ENCODE measurements at regions not wholly inside any gene's neighbourhood (a gene's known extent, or its start where the extent isn't known, plus 50 kb on each side); places are given as distances from the start of the nearest gene placed in this dataset.

DNA sequence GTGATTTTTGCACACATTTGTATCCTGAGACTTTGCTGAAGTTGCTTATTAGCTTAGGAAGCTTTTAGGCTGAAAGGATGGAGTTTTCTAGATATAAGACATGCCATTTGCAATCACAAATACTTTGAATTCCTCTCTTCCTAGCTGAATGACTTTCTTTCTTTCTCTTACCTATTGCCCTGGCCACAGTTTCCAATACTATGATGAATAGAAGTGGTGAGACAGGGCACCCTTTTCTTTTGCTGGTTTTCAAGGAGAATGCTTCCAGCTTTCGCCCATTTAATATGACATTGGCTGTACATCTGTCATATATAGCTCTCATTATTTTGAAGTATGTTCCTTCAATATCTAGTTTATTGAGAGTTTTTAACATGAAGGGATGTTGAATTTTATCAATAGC lies 409.6 kb upstream of the EPHA7 start:
- TF ChIP-seq EP300 (IDR thresholded peaks at IDR 0.05; ENCODE audit: borderline replicate concordance in 1 of 2, low read depth in 1 of 2, low read length in 1 of 2) (no peak), POLR2AphosphoS5 (IDR thresholded peaks at IDR 0.05; ENCODE audit: low read depth, low read length) (no peak), CTCF (IDR thresholded peaks at IDR 0.05) (no peak), CHD2 (IDR thresholded peaks at IDR 0.05; ENCODE audit: low read length, partially characterized antibody) (no peak), SIN3A (IDR thresholded peaks at IDR 0.05; ENCODE audit: borderline replicate concordance, low read depth, low read length) (no peak), RFX5 (IDR thresholded peaks at IDR 0.05; ENCODE audit: low read length) (no peak)
- TF ChIP-seq, protein P1, sequence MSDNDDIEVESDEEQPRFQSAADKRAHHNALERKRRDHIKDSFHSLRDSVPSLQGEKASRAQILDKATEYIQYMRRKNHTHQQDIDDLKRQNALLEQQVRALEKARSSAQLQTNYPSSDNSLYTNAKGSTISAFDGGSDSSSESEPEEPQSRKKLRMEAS (IDR thresholded peaks at IDR 0.05; ENCODE audit: low read depth), result no peak
- TF ChIP-seq, protein P2, sequence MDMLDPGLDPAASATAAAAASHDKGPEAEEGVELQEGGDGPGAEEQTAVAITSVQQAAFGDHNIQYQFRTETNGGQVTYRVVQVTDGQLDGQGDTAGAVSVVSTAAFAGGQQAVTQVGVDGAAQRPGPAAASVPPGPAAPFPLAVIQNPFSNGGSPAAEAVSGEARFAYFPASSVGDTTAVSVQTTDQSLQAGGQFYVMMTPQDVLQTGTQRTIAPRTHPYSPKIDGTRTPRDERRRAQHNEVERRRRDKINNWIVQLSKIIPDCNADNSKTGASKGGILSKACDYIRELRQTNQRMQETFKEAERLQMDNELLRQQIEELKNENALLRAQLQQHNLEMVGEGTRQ (IDR thresholded peaks at IDR 0.05; ENCODE audit: borderline replicate concordance, low read depth, low read length), result no peak

Measured in SK-N-SH (cell line).